ENCODE measurements at regions not wholly inside any gene's neighbourhood (a gene's known extent, or its start where the extent isn't known, plus 50 kb on each side); places are given as distances from the start of the nearest gene placed in this dataset.

DNA sequence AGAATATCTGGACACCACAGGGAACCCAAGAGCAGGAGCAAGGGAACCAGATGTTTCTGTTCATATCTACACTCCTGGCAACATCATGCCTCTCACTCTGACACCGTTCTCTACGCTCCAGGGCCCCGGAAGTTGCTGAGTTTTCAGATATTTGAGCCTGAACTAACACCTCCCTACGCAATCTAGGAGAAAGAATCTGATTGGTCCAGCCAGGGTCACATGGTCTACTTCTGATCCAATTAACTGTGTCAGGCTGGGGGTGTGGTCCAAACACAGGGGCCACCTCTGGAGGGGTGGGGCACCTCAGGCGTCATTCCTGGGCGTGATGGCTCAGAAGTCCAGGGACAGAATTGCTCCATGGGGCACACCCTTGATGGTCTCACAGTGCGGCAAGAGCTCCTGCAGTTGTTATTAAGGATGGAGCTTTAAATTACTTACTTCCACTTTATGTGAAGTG is 165.5 kb downstream of the PTPN11 start:
- no peak overlapping the region for H3K9ac ChIP-seq (ENCODE audit: low read length)
- no peaks in the 10 kb centered on the region for H3K36me3 ChIP-seq (ENCODE audit: control insufficient read depth in 1 of 2, insufficient read depth in 2 of 2, low read length in 2 of 2)
- H3K4me1 ChIP-seq (ENCODE audit: control insufficient read depth in 1 of 2, insufficient read depth in 2 of 2, low read length in 2 of 2) = 0 out of 4 replicates have a peak, but pooled peaks cover 0 to 4% of the 10 kb centered on the region in 2 experiments
- H2AFZ ChIP-seq (ENCODE audit: low read depth, low read length, poor library complexity, severe bottlenecking) = no peak overlapping the region
- no peak overlapping the region for H3K27ac ChIP-seq (ENCODE audit: low read depth, low read length)
- ChIA-PET RAD21 (ENCODE audit: low non-redundant PET in 1 of 2, low total read pairs in 2 of 2, uncharacterized antibody in 2 of 2, unreplicated experiment in 2 of 2) (no interaction called here), POLR2A (no interaction called here), CTCF (no interaction called here)
- no peaks in the 10 kb centered on the region for H4K20me1 ChIP-seq (ENCODE audit: insufficient read depth)
- no peak for TF ChIP-seq EZH2 (IDR thresholded peaks at IDR 0.05)
- TF ChIP-seq POLR2A (IDR thresholded peaks at IDR 0.05; ENCODE audit: borderline replicate concordance, extremely low read depth, insufficient read depth, insufficient read length) = peak; percentile 70
- no peak for TF ChIP-seq SP1 (IDR thresholded peaks at IDR 0.05; ENCODE audit: low read depth)
- no peaks in the 10 kb centered on the region for H3K9me3 ChIP-seq (ENCODE audit: control insufficient read depth in 1 of 2, insufficient read depth in 1 of 2, low read depth in 1 of 2, low read length in 2 of 2)
- ATAC-seq = peak; percentile 85
- BruUV-seq (replicated peaks) = no TSS peak
- DNase-seq (ENCODE audit: low read depth, low spot score) = peak; percentile 41
- H3K27me3 ChIP-seq (ENCODE audit: insufficient read depth, low read length) = no peaks in the 10 kb centered on the region
- peak overlapping the region; percentile 16; the same call in 1 of the 2 replicates for H3K4me2 ChIP-seq (ENCODE audit: low read length)
- H3K79me2 ChIP-seq (ENCODE audit: insufficient read depth, low read length) = no peaks in the 10 kb centered on the region
- H3K9me2 ChIP-seq (ENCODE audit: insufficient read depth) = no peaks in the 10 kb centered on the region
- no peak overlapping the region for H3K4me3 ChIP-seq (replicated peaks in 1 of 2; ENCODE audit: low read depth in 1 of 2, low read length in 2 of 2)
- intact Hi-C loops (cut with micrococcal nuclease) = no loop called here

DNA sequence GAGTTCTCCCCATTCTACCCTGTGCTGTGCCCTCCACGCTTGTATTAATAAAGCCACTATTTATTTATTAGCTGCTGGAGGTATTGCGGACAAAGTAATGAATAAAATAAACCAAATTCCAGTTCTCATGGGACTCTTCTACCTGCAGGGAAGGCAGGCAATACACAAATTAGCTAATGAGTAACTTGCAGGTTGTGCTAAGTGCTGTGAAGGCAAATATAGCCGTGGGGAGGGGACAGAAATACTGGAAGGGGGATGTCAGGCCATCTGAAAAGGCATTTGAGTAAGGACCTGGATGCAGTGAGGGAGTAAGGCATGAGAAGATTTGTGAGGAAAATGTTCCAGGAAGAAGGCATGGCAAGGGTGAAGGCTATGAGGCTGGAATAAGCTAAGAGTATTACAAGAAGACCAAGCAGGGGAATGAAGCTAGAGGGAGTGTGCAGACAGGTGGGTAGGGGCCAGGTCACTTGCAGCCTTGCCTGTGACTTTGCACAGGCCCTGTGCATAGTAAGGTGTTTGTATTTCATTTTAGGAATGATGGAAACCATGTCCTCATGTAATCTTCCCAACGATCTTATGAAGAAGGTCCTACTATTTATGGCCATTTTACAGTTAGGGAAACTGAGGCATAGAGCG is 167.5 kb downstream of the PTPN11 start:
- no TSS peak for BruUV-seq (replicated peaks)
- ChIA-PET POLR2A (no interaction called here), RAD21 (ENCODE audit: low non-redundant PET in 1 of 2, low total read pairs in 2 of 2, uncharacterized antibody in 2 of 2, unreplicated experiment in 2 of 2) (no interaction called here), CTCF (no interaction called here)
- no peak for ATAC-seq
- no peak for DNase-seq (ENCODE audit: low read depth, low spot score)
- Histone ChIP-seq H3K9ac (ENCODE audit: low read length) (no peak overlapping the region), H3K4me1 (ENCODE audit: control insufficient read depth in 1 of 2, insufficient read depth in 2 of 2, low read length in 2 of 2) (0 out of 4 replicates have a peak, but pooled peaks cover 0 to 4% of the 10 kb centered on the region in 2 experiments), H3K27ac (ENCODE audit: low read depth, low read length) (no peak overlapping the region), H3K27me3 (ENCODE audit: insufficient read depth, low read length) (no peaks in the 10 kb centered on the region), H3K9me2 (ENCODE audit: insufficient read depth) (no peaks in the 10 kb centered on the region), H3K9me3 (ENCODE audit: control insufficient read depth in 1 of 2, insufficient read depth in 1 of 2, low read depth in 1 of 2, low read length in 2 of 2) (no peaks in the 10 kb centered on the region), H3K4me3 (replicated peaks in 1 of 2; ENCODE audit: low read depth in 1 of 2, low read length in 2 of 2) (no peak overlapping the region), H2AFZ (ENCODE audit: low read depth, low read length, poor library complexity, severe bottlenecking) (no peak overlapping the region), H4K20me1 (ENCODE audit: insufficient read depth) (no peaks in the 10 kb centered on the region), H3K4me2 (ENCODE audit: low read length) (no peak overlapping the region), H3K79me2 (ENCODE audit: insufficient read depth, low read length) (no peaks in the 10 kb centered on the region), H3K36me3 (ENCODE audit: control insufficient read depth in 1 of 2, insufficient read depth in 2 of 2, low read length in 2 of 2) (no peaks in the 10 kb centered on the region)
- no peak for TF ChIP-seq SRF (IDR thresholded peaks at IDR 0.05; ENCODE audit: low read depth)
- intact Hi-C loops (cut with micrococcal nuclease) = no loop called here
